Activated CD8-positive, alpha-beta memory T cell treated with anti-CD3 and anti-CD28 coated beads, Interleukin-2, amount 10 ng/mL, durations not matched to agents 7 days and 5 days (primary cell): ENCODE measurements at regions not wholly inside any gene's neighbourhood (a gene's known extent, or its start where the extent isn't known, plus 50 kb on each side); places are given as distances from the start of the nearest gene placed in this dataset.

Source experiments
- ATAC-seq: fragments of 150-1000 bp; cut with Tn5 transposase; one replicate; pipeline ENCODE4 v1.10.0; 2021; ENCODE audit warnings: moderate library complexity
- CTCF ChIA-PET: fragments of 350-600 bp; sonication (Branson Sonifier 250); formaldehyde crosslinking; loops from one replicate; lab custom pipeline; 2021; ENCODE audit warnings: antibody characterized with exemption; lab: Charles Lee
- DNase-seq: peaks from one replicate; pipeline ENCODE4 v3.0.0-alpha.2; 2020
- H3K27ac Mint-ChIP-seq: one replicate; pipeline ENCODE4 v1.8.0; 2021; ENCODE audit warnings: mild to moderate bottlenecking, mixed read lengths
- H3K27me3 Mint-ChIP-seq: one replicate; pipeline ENCODE4 v1.8.0; 2021; ENCODE audit warnings: mixed read lengths
- H3K36me3 Mint-ChIP-seq: one replicate; pipeline ENCODE4 v1.8.0; 2021; ENCODE audit warnings: mild to moderate bottlenecking, mixed read lengths
- H3K4me1 Mint-ChIP-seq: one replicate; pipeline ENCODE4 v1.8.0; 2021; ENCODE audit warnings: mixed read lengths
- H3K4me3 Mint-ChIP-seq: one replicate; pipeline ENCODE4 v1.8.0; 2021; ENCODE audit warnings: mild to moderate bottlenecking, moderate library complexity, mixed read lengths
- H3K9me3 Mint-ChIP-seq: one replicate; pipeline ENCODE4 v1.8.0; 2022; ENCODE audit warnings: low read depth, mixed read lengths

DNA sequence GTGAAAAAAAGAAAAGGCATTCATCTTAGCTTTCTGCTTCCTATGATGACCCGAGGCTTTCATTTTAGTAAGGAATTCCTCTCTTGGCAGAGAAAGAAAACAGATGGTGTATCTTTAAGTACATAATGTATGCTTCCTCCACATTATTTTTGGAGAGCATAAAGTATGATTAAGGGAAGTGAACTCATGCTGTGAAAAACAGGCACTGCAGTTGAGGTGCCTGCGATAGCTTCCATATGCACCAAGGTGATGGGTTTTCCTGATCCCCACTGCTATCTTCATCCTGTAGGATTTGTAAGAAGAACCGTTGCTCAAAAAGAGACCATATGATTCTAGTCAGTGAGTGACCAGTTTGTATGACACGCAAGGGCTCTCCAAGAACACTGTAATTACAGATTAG is 411.5 kb upstream of the MCTP2 start:
- Mint-ChIP-seq H3K4me1 (no peaks in the 10 kb centered on the region), H3K27me3 (no peaks in the 10 kb centered on the region), H3K36me3 (no peaks in the 10 kb centered on the region), H3K27ac (no peak overlapping the region), H3K9me3 (peaks cover 3% of the 10 kb centered on the region), H3K4me3 (no peak overlapping the region)
- ATAC-seq: no peak
- DNase-seq: no peak
- CTCF ChIA-PET: no interaction called here

DNA sequence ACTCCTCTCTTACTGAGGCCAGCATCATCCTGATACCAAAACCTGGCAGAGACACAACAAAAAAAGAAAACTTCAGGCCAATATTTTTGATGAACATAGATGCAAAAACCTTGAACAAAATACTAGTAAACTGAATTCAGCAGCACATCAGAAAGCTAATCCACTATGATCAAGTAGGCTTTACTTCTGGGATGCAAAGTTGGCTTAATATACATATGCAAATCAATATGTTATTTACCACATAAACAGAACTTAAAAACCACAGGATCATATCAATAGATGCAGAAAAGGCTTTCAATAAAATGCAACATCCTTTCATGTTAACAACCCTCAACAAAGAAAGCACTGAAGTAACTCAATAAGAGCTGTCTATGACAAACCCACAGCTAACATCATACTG is 414.5 kb upstream of the MCTP2 start:
- DNase-seq: no peak
- Mint-ChIP-seq H3K9me3 (peaks cover 3% of the 10 kb centered on the region), H3K36me3 (no peaks in the 10 kb centered on the region), H3K27ac (no peak overlapping the region), H3K4me3 (no peak overlapping the region), H3K27me3 (no peaks in the 10 kb centered on the region), H3K4me1 (no peaks in the 10 kb centered on the region)
- no peak for ATAC-seq
- CTCF ChIA-PET: no interaction called here

GRCh38 chr15:93811305-93811704 is 420.1 kb upstream of the MCTP2 start:
- DNase-seq: no peak
- no peak overlapping the region for H3K4me3 Mint-ChIP-seq
- H3K4me1 Mint-ChIP-seq: no peaks in the 10 kb centered on the region
- CTCF ChIA-PET: no interaction called here
- H3K36me3 Mint-ChIP-seq: no peaks in the 10 kb centered on the region
- H3K9me3 Mint-ChIP-seq: no peaks in the 10 kb centered on the region
- no peak overlapping the region for H3K27ac Mint-ChIP-seq
- ATAC-seq: no peak
- peaks cover 6% of the 10 kb centered on the region for H3K27me3 Mint-ChIP-seq

DNA sequence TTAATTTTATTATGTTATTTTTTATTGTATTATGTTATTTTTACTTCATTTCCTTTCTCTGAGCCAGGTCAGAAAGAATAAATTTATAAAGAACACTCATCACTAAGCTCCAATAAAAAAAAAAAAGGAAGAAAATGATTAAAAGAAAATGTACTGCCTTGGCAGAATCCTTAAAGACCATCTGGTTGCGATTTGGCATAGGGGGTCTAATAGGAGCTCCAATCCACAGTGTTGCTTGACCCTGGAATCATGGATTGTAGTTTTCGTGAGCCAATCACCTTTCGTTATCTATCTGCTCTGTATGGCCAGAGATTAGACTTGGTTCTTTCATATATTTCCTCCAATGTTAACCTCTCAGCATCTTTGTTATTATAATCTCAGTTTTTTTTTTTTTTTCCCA is 421.8 kb upstream of the MCTP2 start:
- ATAC-seq (no peak), DNase-seq (no peak)
- no peaks in the 10 kb centered on the region for H3K36me3 Mint-ChIP-seq
- H3K9me3 Mint-ChIP-seq: no peaks in the 10 kb centered on the region
- H3K27me3 Mint-ChIP-seq: peaks cover 6% of the 10 kb centered on the region
- no peak overlapping the region for H3K27ac Mint-ChIP-seq
- H3K4me3 Mint-ChIP-seq: no peak overlapping the region
- H3K4me1 Mint-ChIP-seq: no peaks in the 10 kb centered on the region
- CTCF ChIA-PET: no interaction called here

- Mint-ChIP-seq H3K4me3 (no peak overlapping the region), H3K27ac (no peak overlapping the region), H3K4me1 (no peaks in the 10 kb centered on the region), H3K9me3 (no peaks in the 10 kb centered on the region), H3K36me3 (no peaks in the 10 kb centered on the region), H3K27me3 (no peaks in the 10 kb centered on the region)
- ATAC-seq (no peak), DNase-seq (no peak)
- CTCF ChIA-PET: no interaction called here
Observed at GRCh38 chr15:93803421-93804152, 427.8 kb upstream of the MCTP2 start.

GRCh38 chr15:93801206-93801605 is 430.2 kb upstream of the MCTP2 start:
- Mint-ChIP-seq H3K36me3 (no peaks in the 10 kb centered on the region), H3K27ac (no peak overlapping the region), H3K27me3 (no peaks in the 10 kb centered on the region), H3K9me3 (no peaks in the 10 kb centered on the region), H3K4me1 (no peaks in the 10 kb centered on the region), H3K4me3 (no peak overlapping the region)
- DNase-seq (no peak), ATAC-seq (no peak)
- CTCF ChIA-PET: interaction anchor here (0.7 kb wide), 1 partner anchor 39 kb away, joined by 3 read pairs; no protein-coding TSS in a partner anchor

DNA sequence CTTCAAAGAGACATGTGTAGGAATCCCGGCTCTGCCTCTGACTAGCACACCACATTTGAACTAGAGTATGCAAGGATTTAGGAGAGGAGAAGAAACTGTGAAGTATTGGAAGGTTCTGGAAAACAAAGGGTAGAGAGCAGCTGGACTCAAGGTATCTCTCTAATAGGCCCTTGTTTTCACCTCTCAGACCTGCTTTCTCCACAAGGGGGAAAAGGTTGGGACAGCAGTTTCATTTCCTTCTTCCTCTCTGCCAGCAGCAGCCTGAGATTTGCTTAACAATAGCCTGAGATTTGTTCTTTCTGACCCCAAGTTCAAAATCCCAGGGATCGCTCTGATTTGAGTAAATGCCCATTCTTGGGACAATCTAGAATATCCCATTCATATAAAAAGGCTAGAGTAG is 430.6 kb upstream of the MCTP2 start:
- Mint-ChIP-seq H3K4me1 (no peaks in the 10 kb centered on the region), H3K4me3 (no peak overlapping the region), H3K36me3 (no peaks in the 10 kb centered on the region), H3K27ac (no peak overlapping the region), H3K27me3 (no peaks in the 10 kb centered on the region), H3K9me3 (no peaks in the 10 kb centered on the region)
- no peak for DNase-seq
- ATAC-seq: no peak
- CTCF ChIA-PET: no interaction called here

DNA sequence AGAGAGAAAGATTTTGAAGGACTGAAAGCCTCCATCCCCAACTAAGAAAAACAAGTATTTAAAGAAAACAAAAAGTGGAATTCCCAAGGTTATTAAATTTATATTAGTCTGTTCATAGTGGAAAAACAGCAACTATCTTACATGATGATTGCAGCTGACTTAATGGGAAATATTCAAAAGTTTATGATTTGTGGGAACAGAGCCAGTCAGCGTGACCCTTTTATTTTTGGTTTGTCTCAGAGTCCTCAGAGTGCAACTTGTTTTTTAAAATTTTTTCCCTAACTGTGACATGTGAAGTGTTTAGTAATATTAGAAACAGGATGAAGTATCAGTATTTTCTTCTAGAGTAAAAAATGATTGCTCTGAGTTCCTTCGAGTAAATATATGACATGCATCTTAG is 441.9 kb upstream of the MCTP2 start:
- no peak for DNase-seq
- Mint-ChIP-seq H3K36me3 (no peaks in the 10 kb centered on the region), H3K9me3 (no peaks in the 10 kb centered on the region), H3K27me3 (peaks cover 7% of the 10 kb centered on the region), H3K4me1 (no peaks in the 10 kb centered on the region), H3K4me3 (no peak overlapping the region), H3K27ac (no peak overlapping the region)
- ATAC-seq: no peak
- CTCF ChIA-PET: interaction anchor here (0.7 to 1.3 kb wide), 2 partner anchors 10 to 231 kb away, joined by 3 read pairs; no protein-coding TSS in a partner anchor

GRCh38 chr15:93780073-93780472 is 451.3 kb upstream of the MCTP2 start:
- CTCF ChIA-PET: interaction anchor here (1.6 kb wide), 1 partner anchor 9 kb away, joined by 3 read pairs; no protein-coding TSS in a partner anchor
- DNase-seq: no peak
- Mint-ChIP-seq H3K4me3 (no peak overlapping the region), H3K27ac (no peak overlapping the region), H3K27me3 (no peaks in the 10 kb centered on the region), H3K36me3 (no peaks in the 10 kb centered on the region), H3K4me1 (no peaks in the 10 kb centered on the region), H3K9me3 (no peaks in the 10 kb centered on the region)
- no peak for ATAC-seq

- no peaks in the 10 kb centered on the region for H3K36me3 Mint-ChIP-seq
Observed at GRCh38 chr15:93779341-93779740, 452.0 kb upstream of the MCTP2 start.

GRCh38 chr15:93771196-93772030 is 459.9 kb upstream of the MCTP2 start:
- H3K36me3 Mint-ChIP-seq: no peaks in the 10 kb centered on the region
- no peak overlapping the region for H3K27ac Mint-ChIP-seq
- H3K9me3 Mint-ChIP-seq: no peaks in the 10 kb centered on the region
- ATAC-seq (no peak), DNase-seq (no peak)
- H3K27me3 Mint-ChIP-seq: no peaks in the 10 kb centered on the region
- CTCF ChIA-PET: interaction anchor here (0.6 kb wide), 1 partner anchor 376 kb away, joined by 3 read pairs; no protein-coding TSS in a partner anchor
- no peak overlapping the region for H3K4me3 Mint-ChIP-seq
- H3K4me1 Mint-ChIP-seq: no peaks in the 10 kb centered on the region

More at GRCh38 chr15:93779341-93779740, 452.0 kb upstream of the MCTP2 start:
- no peak for DNase-seq
- Mint-ChIP-seq H3K27me3 (no peaks in the 10 kb centered on the region), H3K27ac (no peak overlapping the region), H3K4me1 (no peaks in the 10 kb centered on the region), H3K4me3 (no peak overlapping the region), H3K9me3 (no peaks in the 10 kb centered on the region)
- ATAC-seq: no peak
- CTCF ChIA-PET: interaction anchor here (1.6 kb wide), 1 partner anchor 9 kb away, joined by 3 read pairs; no protein-coding TSS in a partner anchor

DNA sequence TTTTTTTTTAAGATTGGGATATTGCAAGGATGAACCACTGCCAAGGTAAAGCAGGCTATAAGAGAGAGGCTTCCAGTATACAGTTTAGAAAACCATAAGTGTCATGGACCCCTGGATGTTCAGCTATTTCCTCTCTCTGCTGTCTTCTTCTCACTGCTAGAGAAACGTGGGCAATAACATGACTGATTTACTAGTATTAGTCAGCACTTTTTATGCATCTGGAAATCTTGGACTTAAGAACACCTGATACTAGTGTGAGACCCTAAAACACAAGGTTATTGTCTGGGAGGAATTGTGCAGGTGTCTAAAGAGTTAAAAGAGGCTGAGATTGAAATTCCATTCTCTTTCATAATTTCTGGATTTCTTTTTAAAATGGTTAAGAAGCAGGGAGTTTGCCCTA is 460.6 kb upstream of the MCTP2 start:
- DNase-seq (no peak), ATAC-seq (no peak)
- CTCF ChIA-PET: interaction anchor here (0.6 kb wide), 1 partner anchor 377 kb away, joined by 3 read pairs; no protein-coding TSS in a partner anchor
- Mint-ChIP-seq H3K4me1 (no peaks in the 10 kb centered on the region), H3K9me3 (no peaks in the 10 kb centered on the region), H3K4me3 (no peak overlapping the region), H3K27ac (no peak overlapping the region), H3K36me3 (no peaks in the 10 kb centered on the region), H3K27me3 (no peaks in the 10 kb centered on the region)

DNA sequence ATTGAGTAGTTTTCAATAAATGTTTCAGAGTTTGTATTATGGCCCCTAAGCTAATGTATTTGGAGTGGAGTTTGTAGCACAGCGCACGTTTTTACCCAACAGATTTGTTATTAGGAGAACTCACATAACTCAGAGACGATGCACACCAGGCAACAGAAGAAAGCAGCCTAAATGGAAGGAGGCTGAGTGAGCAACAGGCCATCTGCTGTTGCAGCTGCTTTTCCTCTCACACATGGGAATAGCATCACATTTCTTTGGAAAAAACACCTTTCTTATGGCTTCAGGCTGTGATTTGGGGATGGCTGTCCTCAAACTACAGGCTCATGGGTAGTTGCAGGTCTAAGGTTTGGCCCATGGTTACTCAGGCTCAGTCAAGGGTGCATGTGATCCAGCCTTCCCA is 469.3 kb upstream of the MCTP2 start:
- no peak for ATAC-seq
- CTCF ChIA-PET: no interaction called here

GRCh38 chr15:93759629-93760028 is 471.7 kb upstream of the MCTP2 start:
- CTCF ChIA-PET: no interaction called here
- ATAC-seq: no peak
- H3K27me3 Mint-ChIP-seq: no peaks in the 10 kb centered on the region
- H3K9me3 Mint-ChIP-seq: no peaks in the 10 kb centered on the region
- H3K4me3 Mint-ChIP-seq: no peak overlapping the region
- no peak overlapping the region for H3K27ac Mint-ChIP-seq
- H3K4me1 Mint-ChIP-seq: no peaks in the 10 kb centered on the region
- H3K36me3 Mint-ChIP-seq: no peaks in the 10 kb centered on the region
- no peak for DNase-seq

More for the DNA sequence above, 469.3 kb upstream of the MCTP2 start:
- no peak for DNase-seq
- Mint-ChIP-seq H3K27ac (no peak overlapping the region), H3K9me3 (no peaks in the 10 kb centered on the region), H3K4me3 (no peak overlapping the region), H3K27me3 (no peaks in the 10 kb centered on the region), H3K4me1 (no peaks in the 10 kb centered on the region), H3K36me3 (no peaks in the 10 kb centered on the region)
